Activated naive CD8-positive, alpha-beta T cell treated with anti-CD3 and anti-CD28 coated beads, Interleukin-2, amount 50 U/mL, for 24 hours (primary cell): ENCODE measurements at regions not wholly inside any gene's neighbourhood (a gene's known extent, or its start where the extent isn't known, plus 50 kb on each side); places are given as distances from the start of the nearest gene placed in this dataset.

Experiments used
- ATAC-seq: fragments of 150-1000 bp; cut with Tn5 transposase; one replicate; pipeline ENCODE4 v1.10.0; 2021
- DNase-seq: peaks from one replicate; pipeline ENCODE4 v3.0.0; 2021
- H3K27ac Mint-ChIP-seq: one replicate; pipeline ENCODE4 v1.8.0; 2021; ENCODE audit warnings: mild to moderate bottlenecking, mixed read lengths
- H3K27me3 Mint-ChIP-seq: one replicate; pipeline ENCODE4 v1.8.0; 2021; ENCODE audit warnings: mixed read lengths
- H3K36me3 Mint-ChIP-seq: one replicate; pipeline ENCODE4 v1.8.0; 2021; ENCODE audit warnings: low read depth, mixed read lengths
- H3K4me1 Mint-ChIP-seq: one replicate; pipeline ENCODE4 v1.8.0; 2021; ENCODE audit warnings: mixed read lengths
- H3K4me3 Mint-ChIP-seq: one replicate; pipeline ENCODE4 v1.8.0; 2021; ENCODE audit warnings: mild to moderate bottlenecking, moderate library complexity, mixed read lengths
- H3K9me3 Mint-ChIP-seq: one replicate; pipeline ENCODE4 v1.8.0; 2021; ENCODE audit warnings: mixed read lengths

DNA sequence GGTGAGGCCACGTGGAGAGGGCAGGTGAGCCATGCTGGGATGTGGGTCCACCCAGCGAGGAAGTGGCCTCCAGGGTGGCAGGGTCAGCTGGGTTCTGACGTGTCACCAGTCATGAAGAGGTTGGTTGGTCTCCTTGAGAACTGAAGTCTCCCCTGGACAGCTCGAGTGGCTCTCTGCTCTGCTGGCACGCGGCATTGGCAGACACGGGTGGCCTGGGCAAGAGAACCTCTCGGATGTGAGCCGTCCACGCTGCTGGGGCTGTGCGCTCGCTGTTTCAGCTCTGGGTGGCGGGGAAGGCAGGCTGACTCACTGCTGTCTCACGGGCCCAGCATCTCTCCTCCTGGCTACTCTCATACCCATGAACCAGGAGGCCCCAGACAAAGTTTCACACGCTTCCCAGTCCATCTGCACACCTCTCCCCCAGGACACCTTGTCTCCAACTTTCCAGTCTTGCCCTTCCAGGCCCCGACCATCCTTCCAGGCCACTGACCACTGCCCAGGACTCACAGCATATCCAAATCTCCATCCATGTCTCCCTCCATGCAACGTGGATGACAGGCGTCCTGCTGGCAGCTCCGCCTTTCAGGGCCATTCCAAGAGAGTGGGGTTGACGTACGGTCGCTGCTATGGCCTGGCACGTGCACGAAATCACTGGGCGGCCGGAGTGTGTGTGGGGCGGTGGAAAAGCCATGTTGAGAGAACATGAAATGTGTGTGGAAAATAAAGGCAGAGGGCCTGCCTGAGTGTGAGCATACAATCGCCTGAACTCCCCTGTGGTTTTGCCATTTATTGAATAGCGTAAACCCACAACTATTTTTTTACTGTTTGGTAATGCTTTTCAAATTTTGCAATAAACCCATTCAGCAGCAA lies 145.0 kb upstream of the COL5A1 start:
- no peak overlapping the region for H3K27ac Mint-ChIP-seq
- no peak for DNase-seq
- ATAC-seq = no peak
- peaks cover 10% of the 10 kb centered on the region for H3K27me3 Mint-ChIP-seq
- no peak overlapping the region for H3K4me3 Mint-ChIP-seq
- no peaks in the 10 kb centered on the region for H3K36me3 Mint-ChIP-seq
- no peaks in the 10 kb centered on the region for H3K4me1 Mint-ChIP-seq
- H3K9me3 Mint-ChIP-seq = no peaks in the 10 kb centered on the region

- peaks cover 15% of the 10 kb centered on the region for H3K27me3 Mint-ChIP-seq
- H3K36me3 Mint-ChIP-seq = no peaks in the 10 kb centered on the region
- no peak overlapping the region for H3K4me3 Mint-ChIP-seq
- no peak for ATAC-seq
- H3K9me3 Mint-ChIP-seq = no peaks in the 10 kb centered on the region
- DNase-seq = no peak
- no peaks in the 10 kb centered on the region for H3K4me1 Mint-ChIP-seq
- H3K27ac Mint-ChIP-seq = no peak overlapping the region
These were observed 144.2 kb upstream of the COL5A1 start for GRCh38 chr9:134497283-134497860.

DNA sequence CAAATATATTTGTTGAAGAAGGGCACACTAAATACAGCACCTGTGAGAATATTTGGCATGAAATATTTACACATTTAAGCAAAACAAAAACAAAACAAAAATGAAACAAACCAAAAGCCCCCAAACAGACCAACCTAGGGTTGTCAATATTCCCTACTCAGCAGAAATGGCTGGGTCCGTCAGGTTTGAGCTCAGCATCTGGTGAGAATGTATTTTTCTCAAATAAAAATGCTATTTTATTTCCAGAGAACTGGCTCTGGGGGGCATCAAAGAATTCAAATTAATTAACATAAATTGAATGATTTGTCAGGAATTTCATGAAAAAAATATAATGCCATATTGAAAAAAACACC lies 142.8 kb upstream of the COL5A1 start:
- H3K27me3 Mint-ChIP-seq = peaks cover 15% of the 10 kb centered on the region
- H3K4me1 Mint-ChIP-seq = no peaks in the 10 kb centered on the region
- no peak overlapping the region for H3K4me3 Mint-ChIP-seq
- no peak for DNase-seq
- H3K27ac Mint-ChIP-seq = no peak overlapping the region
- H3K36me3 Mint-ChIP-seq = no peaks in the 10 kb centered on the region
- no peaks in the 10 kb centered on the region for H3K9me3 Mint-ChIP-seq
- ATAC-seq = no peak

DNA sequence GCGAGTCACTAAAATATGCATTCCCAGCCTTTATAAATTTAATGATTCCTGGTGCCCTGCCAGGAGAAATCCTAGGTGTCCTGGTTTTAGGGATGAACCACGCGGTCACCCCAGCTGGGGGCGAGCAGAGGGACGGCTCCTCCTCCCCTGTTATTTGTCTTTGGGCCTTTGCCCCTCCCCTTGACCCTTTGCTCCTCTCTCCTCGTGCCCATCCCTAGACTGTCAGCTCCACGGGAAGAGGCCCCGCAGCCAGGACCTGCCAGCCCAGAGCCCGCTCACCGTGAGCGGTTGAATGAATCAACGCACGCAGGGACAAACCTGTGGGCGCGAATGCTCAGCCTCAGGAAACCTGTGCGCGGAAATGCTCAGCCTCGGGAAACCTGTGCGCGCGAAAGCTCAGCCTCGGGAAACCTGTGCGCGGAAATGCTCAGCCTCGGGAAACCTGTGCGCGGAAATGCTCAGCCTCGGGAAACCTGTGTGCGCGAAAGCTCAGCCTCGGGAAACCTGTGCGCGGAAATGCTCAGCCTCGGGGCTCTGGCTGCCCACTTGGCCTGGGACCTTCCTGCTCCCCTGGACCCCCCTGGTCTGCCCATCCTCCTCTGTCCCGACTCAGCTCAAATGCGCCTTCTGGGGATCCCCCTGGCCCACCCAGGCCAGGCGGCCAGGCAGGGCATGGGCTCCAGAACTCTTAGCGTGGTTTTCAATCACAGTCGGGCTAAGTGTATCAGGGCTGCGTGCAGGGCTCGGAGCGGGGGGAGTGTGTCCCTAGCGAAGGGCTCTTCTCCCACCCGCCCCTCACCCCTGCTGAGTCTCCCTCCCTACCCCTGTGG lies 140.5 kb upstream of the COL5A1 start:
- ATAC-seq (no peak), DNase-seq (no peak)
- Mint-ChIP-seq H3K4me3 (no peak overlapping the region), H3K9me3 (no peaks in the 10 kb centered on the region), H3K27ac (no peak overlapping the region), H3K27me3 (peaks cover 18% of the 10 kb centered on the region), H3K4me1 (no peaks in the 10 kb centered on the region), H3K36me3 (no peaks in the 10 kb centered on the region)

GRCh38 chr9:134501761-134502265 lies 139.8 kb upstream of the COL5A1 start:
- Mint-ChIP-seq H3K36me3 (no peaks in the 10 kb centered on the region), H3K27me3 (peaks cover 19% of the 10 kb centered on the region), H3K4me3 (no peak overlapping the region), H3K9me3 (no peaks in the 10 kb centered on the region), H3K27ac (no peak overlapping the region), H3K4me1 (no peaks in the 10 kb centered on the region)
- no peak for ATAC-seq
- DNase-seq = no peak

DNA sequence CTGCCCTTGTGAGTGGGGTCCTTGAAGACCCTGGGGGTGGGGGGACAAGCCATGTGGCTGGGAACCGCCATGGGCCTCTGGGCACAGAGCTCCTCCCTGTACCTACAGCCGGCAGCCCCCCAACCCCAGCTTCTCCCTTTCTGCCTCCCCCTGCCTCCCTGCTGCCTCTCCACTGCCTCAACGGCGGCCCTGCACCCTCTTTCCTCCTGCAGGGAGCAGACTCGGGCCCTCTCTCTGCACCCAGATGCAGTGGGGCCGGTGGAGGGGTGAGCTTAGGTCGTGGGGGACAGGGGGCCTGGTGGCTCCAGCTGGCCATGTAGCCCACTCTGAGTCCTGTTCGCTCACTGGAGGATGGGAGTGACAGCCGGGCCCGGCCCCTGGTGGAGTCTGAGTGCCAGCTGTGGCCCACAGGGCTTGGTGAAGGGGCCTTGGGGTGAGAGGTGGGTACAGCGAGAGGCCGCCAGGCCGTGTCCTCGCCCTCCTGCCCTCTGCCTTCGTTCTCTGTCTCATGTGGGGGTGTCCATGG lies 139.3 kb upstream of the COL5A1 start:
- Mint-ChIP-seq H3K4me3 (no peak overlapping the region), H3K27ac (no peak overlapping the region), H3K27me3 (peaks cover 19% of the 10 kb centered on the region), H3K4me1 (no peaks in the 10 kb centered on the region), H3K9me3 (no peaks in the 10 kb centered on the region), H3K36me3 (no peaks in the 10 kb centered on the region)
- DNase-seq (no peak), ATAC-seq (no peak)

DNA sequence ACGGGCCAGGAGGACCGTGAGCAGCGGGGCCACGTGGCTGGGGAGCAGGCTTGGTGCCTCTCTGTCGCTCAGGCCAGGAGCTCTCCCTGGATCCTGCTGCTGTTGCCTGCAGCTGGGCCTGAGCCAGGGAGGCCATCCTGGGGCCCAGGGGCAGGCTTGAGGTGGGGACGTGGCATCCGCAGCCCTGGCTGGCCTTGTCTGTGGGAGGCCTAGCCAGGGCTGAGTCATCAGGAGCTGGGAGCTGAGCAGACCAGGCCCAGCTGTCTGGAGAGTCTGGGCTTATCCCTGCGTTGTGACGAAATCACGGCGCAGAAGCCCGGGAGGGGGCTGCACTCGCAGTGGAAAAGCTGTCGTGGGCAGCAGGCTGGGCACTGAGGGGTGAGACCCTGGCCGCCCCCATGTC lies 138.8 kb upstream of the COL5A1 start:
- ATAC-seq (no peak), DNase-seq (no peak)
- H3K27me3 Mint-ChIP-seq = peaks cover 19% of the 10 kb centered on the region
- no peaks in the 10 kb centered on the region for H3K9me3 Mint-ChIP-seq
- no peaks in the 10 kb centered on the region for H3K36me3 Mint-ChIP-seq
- H3K27ac Mint-ChIP-seq = no peak overlapping the region
- no peaks in the 10 kb centered on the region for H3K4me1 Mint-ChIP-seq
- H3K4me3 Mint-ChIP-seq = no peak overlapping the region

DNA sequence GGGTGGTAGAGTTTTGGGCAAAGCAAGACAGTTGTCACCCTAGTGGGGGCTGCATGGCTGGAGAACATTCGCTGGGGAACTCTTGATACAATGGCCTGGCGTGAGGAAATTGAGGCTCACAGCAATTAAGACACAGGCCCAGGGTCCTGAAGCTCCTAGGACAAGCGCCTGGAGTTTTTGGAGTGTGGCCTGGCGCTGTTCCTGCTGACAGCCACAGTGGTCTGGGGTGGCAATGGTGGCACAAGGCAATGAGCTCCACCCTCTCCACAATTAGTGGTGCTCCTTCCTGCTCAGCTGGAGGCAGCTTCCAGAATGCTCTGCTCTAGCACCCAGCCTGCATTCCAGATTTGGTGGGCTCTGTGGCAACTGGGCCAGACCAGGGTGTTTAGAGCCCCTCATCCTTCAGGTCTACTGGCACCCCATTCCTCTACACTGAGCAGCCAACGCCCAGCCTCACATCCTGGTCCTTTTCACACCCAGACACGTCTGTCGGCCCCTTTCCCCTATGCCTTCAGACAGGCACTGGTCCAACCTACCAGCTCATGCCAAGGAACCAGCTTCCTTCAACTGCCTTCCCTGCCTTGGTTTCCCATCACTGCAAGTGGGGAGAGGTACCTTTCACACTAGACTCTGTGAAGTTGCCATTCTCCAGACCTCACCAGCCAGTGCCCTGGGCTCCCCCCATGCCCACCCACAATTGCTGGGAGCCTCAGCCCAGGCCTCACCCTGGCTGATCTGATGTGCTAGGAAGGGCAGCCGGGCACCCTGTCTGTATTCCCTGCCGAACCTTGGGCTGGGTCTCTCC lies 138.1 kb upstream of the COL5A1 start:
- ATAC-seq = peak; percentile 10
- no peak for DNase-seq
- H3K4me1 Mint-ChIP-seq = no peaks in the 10 kb centered on the region
- H3K9me3 Mint-ChIP-seq = no peaks in the 10 kb centered on the region
- H3K27ac Mint-ChIP-seq = no peak overlapping the region
- peaks cover 19% of the 10 kb centered on the region for H3K27me3 Mint-ChIP-seq
- H3K36me3 Mint-ChIP-seq = no peaks in the 10 kb centered on the region
- no peak overlapping the region for H3K4me3 Mint-ChIP-seq

DNA sequence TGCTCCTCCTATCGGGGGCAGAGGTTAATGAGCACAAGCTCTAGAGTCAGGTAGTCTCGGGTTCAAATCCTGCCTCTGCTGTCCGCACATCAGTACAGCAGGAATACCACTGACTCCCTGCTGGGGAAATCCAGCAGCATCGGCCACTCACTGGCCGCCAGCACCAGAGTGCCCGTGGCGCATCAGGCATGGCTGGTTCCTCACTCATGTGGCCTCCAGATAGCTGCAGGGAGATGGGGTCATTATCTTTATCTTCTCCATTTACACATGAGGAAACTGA lies 137.6 kb upstream of the COL5A1 start:
- no peak for DNase-seq
- Mint-ChIP-seq H3K9me3 (no peaks in the 10 kb centered on the region), H3K36me3 (no peaks in the 10 kb centered on the region), H3K27me3 (peaks cover 19% of the 10 kb centered on the region), H3K27ac (no peak overlapping the region), H3K4me3 (no peak overlapping the region), H3K4me1 (no peaks in the 10 kb centered on the region)
- ATAC-seq = no peak

GRCh38 chr9:134505032-134505431 lies 136.6 kb upstream of the COL5A1 start:
- no peaks in the 10 kb centered on the region for H3K9me3 Mint-ChIP-seq
- no peak for DNase-seq
- no peaks in the 10 kb centered on the region for H3K36me3 Mint-ChIP-seq
- no peak for ATAC-seq
- H3K27me3 Mint-ChIP-seq = peaks cover 19% of the 10 kb centered on the region
- H3K4me3 Mint-ChIP-seq = no peak overlapping the region
- H3K27ac Mint-ChIP-seq = no peak overlapping the region
- no peaks in the 10 kb centered on the region for H3K4me1 Mint-ChIP-seq

- H3K27me3 Mint-ChIP-seq = peaks cover 10% of the 10 kb centered on the region
- H3K9me3 Mint-ChIP-seq = no peaks in the 10 kb centered on the region
- no peaks in the 10 kb centered on the region for H3K4me1 Mint-ChIP-seq
- ATAC-seq (no peak), DNase-seq (no peak)
- H3K27ac Mint-ChIP-seq = no peak overlapping the region
- H3K36me3 Mint-ChIP-seq = no peaks in the 10 kb centered on the region
- H3K4me3 Mint-ChIP-seq = no peak overlapping the region
These were observed 132.3 kb upstream of the COL5A1 start for GRCh38 chr9:134509281-134509680.

GRCh38 chr9:134509817-134510216 lies 131.8 kb upstream of the COL5A1 start:
- H3K4me1 Mint-ChIP-seq = no peaks in the 10 kb centered on the region
- DNase-seq (no peak), ATAC-seq (no peak)
- no peak overlapping the region for H3K27ac Mint-ChIP-seq
- no peak overlapping the region for H3K4me3 Mint-ChIP-seq
- H3K9me3 Mint-ChIP-seq = no peaks in the 10 kb centered on the region
- no peaks in the 10 kb centered on the region for H3K36me3 Mint-ChIP-seq
- H3K27me3 Mint-ChIP-seq = peaks cover 8% of the 10 kb centered on the region

GRCh38 chr9:134514503-134514902 lies 127.1 kb upstream of the COL5A1 start:
- no peak overlapping the region for H3K4me3 Mint-ChIP-seq
- H3K9me3 Mint-ChIP-seq = no peaks in the 10 kb centered on the region
- DNase-seq = no peak
- no peak for ATAC-seq
- H3K27ac Mint-ChIP-seq = no peak overlapping the region
- no peaks in the 10 kb centered on the region for H3K4me1 Mint-ChIP-seq
- no peaks in the 10 kb centered on the region for H3K36me3 Mint-ChIP-seq
- peaks cover 9% of the 10 kb centered on the region for H3K27me3 Mint-ChIP-seq
